Keratinocyte (primary cell): ENCODE measurements at regions not wholly inside any gene's neighbourhood (a gene's known extent, or its start where the extent isn't known, plus 50 kb on each side); places are given as distances from the start of the nearest gene placed in this dataset.

Experiments
- DNase-seq: peaks from one replicate; pipeline ENCODE4 v3.0.0-alpha.2; 2011; ENCODE audit warnings: low read depth, missing footprints, low spot score
- FAIRE-seq: peaks from 2 replicates; lab custom pipeline; 2011; peaks lifted over from hg19 to GRCh38; lab: Jason Lieb, UNC
- H2AFZ ChIP-seq: 2 replicates; pipeline ENCODE4 v1.6.0; 2012; ENCODE audit warnings: low read length, control low read depth, inconsistent platforms; ENCODE audit not compliant: control insufficient read depth
- H3K27ac ChIP-seq: 2 replicates; pipeline ENCODE4 v1.5.1; 2011; ENCODE audit warnings: low read length; ENCODE audit not compliant: control insufficient read depth, insufficient read depth
- H3K27me3 ChIP-seq: 3 replicates; pipeline ENCODE4 v1.6.0; 2011; ENCODE audit warnings: low read length; ENCODE audit not compliant: control insufficient read depth, insufficient read depth; ENCODE audit errors: extremely low read depth
- H3K36me3 ChIP-seq, 2 experiments: 2 replicates in 1 of 2; 3 replicates in 1 of 2; pipeline ENCODE4 v1.5.1; 2011; ENCODE audit warnings: low read length in 2 of 2, mild to moderate bottlenecking in 1 of 2; ENCODE audit not compliant: control insufficient read depth in 2 of 2, insufficient read depth in 2 of 2; ENCODE audit errors: extremely low read depth in 1 of 2
- H3K4me1 ChIP-seq: 3 replicates; pipeline ENCODE4 v1.5.1; 2011; ENCODE audit warnings: low read length; ENCODE audit not compliant: control insufficient read depth, insufficient read depth; ENCODE audit errors: extremely low read depth
- H3K4me2 ChIP-seq: 3 replicates; pipeline ENCODE4 v1.6.0; 2011; ENCODE audit warnings: low read depth, low read length; ENCODE audit not compliant: control insufficient read depth, insufficient read depth; ENCODE audit errors: extremely low read depth
- H3K4me3 ChIP-seq, 3 experiments: fragments of 200-600 bp in 1 of 3; sonication (generic) in 1 of 3; 2 replicates in 2 of 3; 3 replicates in 1 of 3; pipeline ENCODE4 v1.5.1; 2011 to 2016; ENCODE audit warnings: low read length in 3 of 3, mild to moderate bottlenecking in 3 of 3, control low read depth in 2 of 3, inconsistent platforms in 1 of 3, low read depth in 1 of 3, mixed read lengths in 1 of 3, mixed run types in 1 of 3, moderate library complexity in 1 of 3; ENCODE audit not compliant: control insufficient read depth in 2 of 3, insufficient read depth in 2 of 3; ENCODE audit errors: extremely low read depth in 1 of 3
- H3K79me2 ChIP-seq: 2 replicates; pipeline ENCODE4 v1.6.0; 2012; ENCODE audit warnings: low read length; ENCODE audit not compliant: control insufficient read depth, insufficient read depth
- H3K9ac ChIP-seq: 3 replicates; pipeline ENCODE4 v1.6.0; 2011; ENCODE audit warnings: low read length; ENCODE audit not compliant: control insufficient read depth, insufficient read depth; ENCODE audit errors: extremely low read depth
- H3K9me1 ChIP-seq: 3 replicates; pipeline ENCODE4 v1.6.0; 2011; ENCODE audit warnings: low read length; ENCODE audit not compliant: control insufficient read depth, insufficient read depth; ENCODE audit errors: extremely low read depth
- H3K9me3 ChIP-seq: 2 replicates; pipeline ENCODE4 v1.5.1; 2012; ENCODE audit warnings: low read depth, low read length; ENCODE audit not compliant: control insufficient read depth
- H4K20me1 ChIP-seq: 3 replicates; pipeline ENCODE4 v1.6.0; 2011; ENCODE audit warnings: low read length; ENCODE audit not compliant: control insufficient read depth, insufficient read depth; ENCODE audit errors: extremely low read depth
- EZH2 ChIP-seq: IDR thresholded peaks from one replicate; pipeline ENCODE4 v1.6.1; 2012; ENCODE audit warnings: inconsistent platforms, mild to moderate bottlenecking, low read length, moderate library complexity
- dilution Hi-C: fragments of 300-500 bp; cut with MboI; formaldehyde crosslinking; loops from one replicate; pipeline ENCODE4 v1.7.0; 2020; ENCODE audit warnings: low sequenced_read_pairs; ENCODE audit not compliant: extremely low pct_ligation_motif_present
- TF ChIP-seq, protein P1 (sequence below), 3 experiments: IDR thresholded peaks in 1 of 3; conservative IDR thresholded peaks in 1 of 3; optimal IDR thresholded peaks in 1 of 3; 2 replicates in 2 of 3; 3 replicates in 1 of 3; pipeline versions ENCODE3 to v1.5.1; 2011; ENCODE audit warnings: low read length in 3 of 3, mild to moderate bottlenecking in 3 of 3, moderate library complexity in 2 of 3, control low read depth in 1 of 3, inconsistent platforms in 1 of 3; ENCODE audit not compliant: insufficient read depth in 2 of 3; ENCODE audit errors: extremely low read depth in 1 of 3

DNA sequence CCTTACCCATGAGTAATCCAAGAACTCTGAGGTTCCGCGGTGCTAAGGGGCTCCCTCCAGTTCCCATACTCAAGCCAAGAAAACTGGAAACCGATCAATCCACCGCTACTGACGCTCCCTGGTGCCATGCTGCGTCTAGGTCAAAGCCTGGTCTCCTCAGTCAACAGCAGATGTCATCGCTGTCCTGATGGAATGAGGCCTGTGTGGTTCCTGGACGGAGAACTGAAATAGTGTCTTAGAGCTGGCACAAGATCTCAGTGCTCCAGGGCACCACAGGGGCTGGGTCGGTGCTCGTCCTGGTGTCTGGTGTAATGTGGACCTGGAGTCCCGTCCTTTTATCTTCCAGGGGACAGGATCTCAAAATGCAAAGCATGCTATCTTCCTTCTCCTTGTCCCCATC, 373.9 kb upstream of the CFAP20DC start:
- Histone ChIP-seq H2AFZ (no peak overlapping the region), H3K4me1 (peaks cover 39% of the 10 kb centered on the region), H4K20me1 (no peaks in the 10 kb centered on the region), H3K4me3 (no peak overlapping the region), H3K79me2 (no peaks in the 10 kb centered on the region), H3K27me3 (peaks cover 3% of the 10 kb centered on the region), H3K9me1 (no peaks in the 10 kb centered on the region), H3K9ac (no peak overlapping the region), H3K27ac (no peak overlapping the region), H3K9me3 (no peaks in the 10 kb centered on the region), H3K36me3 (no peaks in the 10 kb centered on the region), H3K4me2 (no peak overlapping the region)
- DNase-seq = no peak
- TF ChIP-seq, protein P1, sequence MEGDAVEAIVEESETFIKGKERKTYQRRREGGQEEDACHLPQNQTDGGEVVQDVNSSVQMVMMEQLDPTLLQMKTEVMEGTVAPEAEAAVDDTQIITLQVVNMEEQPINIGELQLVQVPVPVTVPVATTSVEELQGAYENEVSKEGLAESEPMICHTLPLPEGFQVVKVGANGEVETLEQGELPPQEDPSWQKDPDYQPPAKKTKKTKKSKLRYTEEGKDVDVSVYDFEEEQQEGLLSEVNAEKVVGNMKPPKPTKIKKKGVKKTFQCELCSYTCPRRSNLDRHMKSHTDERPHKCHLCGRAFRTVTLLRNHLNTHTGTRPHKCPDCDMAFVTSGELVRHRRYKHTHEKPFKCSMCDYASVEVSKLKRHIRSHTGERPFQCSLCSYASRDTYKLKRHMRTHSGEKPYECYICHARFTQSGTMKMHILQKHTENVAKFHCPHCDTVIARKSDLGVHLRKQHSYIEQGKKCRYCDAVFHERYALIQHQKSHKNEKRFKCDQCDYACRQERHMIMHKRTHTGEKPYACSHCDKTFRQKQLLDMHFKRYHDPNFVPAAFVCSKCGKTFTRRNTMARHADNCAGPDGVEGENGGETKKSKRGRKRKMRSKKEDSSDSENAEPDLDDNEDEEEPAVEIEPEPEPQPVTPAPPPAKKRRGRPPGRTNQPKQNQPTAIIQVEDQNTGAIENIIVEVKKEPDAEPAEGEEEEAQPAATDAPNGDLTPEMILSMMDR (optimal IDR thresholded peaks at IDR 0.05 in 1 of 3, IDR thresholded peaks at IDR 0.05 in 1 of 3, conservative IDR thresholded peaks at IDR 0.05 in 1 of 3; ENCODE audit: extremely low read depth in 1 of 3, insufficient read depth in 2 of 3, low read length in 3 of 3) = peak in 1 of 3 experiments; percentile 25
- no peak for TF ChIP-seq EZH2
- dilution Hi-C loops = no loop called here
- no peak for FAIRE-seq

DNA sequence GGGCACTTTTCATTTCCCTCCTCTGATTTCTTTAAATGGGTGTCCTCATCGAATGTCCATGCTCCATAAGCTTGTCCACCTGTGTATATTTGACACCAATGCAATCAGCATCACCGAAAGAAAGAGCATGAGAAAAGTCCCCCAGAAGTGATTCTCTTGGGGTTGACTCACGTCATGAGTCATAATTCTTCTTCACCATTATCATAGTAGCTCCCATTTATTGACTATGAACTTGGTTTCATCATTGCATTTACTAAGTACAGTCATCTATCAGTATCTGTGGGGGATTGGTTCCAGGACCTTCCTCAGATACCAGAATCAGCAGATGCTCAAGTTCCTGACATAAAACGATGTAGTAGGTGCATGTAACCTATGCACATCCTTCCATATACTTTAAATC, 372.5 kb upstream of the CFAP20DC start:
- Histone ChIP-seq H3K36me3 (no peaks in the 10 kb centered on the region), H3K27ac (no peak overlapping the region), H3K4me1 (peaks cover 32% of the 10 kb centered on the region), H4K20me1 (no peaks in the 10 kb centered on the region), H3K27me3 (peaks cover 8% of the 10 kb centered on the region), H3K4me3 (no peak overlapping the region), H3K4me2 (no peak overlapping the region), H3K9me3 (no peaks in the 10 kb centered on the region), H3K9me1 (no peaks in the 10 kb centered on the region), H3K79me2 (no peaks in the 10 kb centered on the region), H2AFZ (no peak overlapping the region), H3K9ac (no peak overlapping the region)
- FAIRE-seq (peak; percentile 48), DNase-seq (peak; percentile 28)
- dilution Hi-C loops = no loop called here
- no peak for TF ChIP-seq EZH2
- TF ChIP-seq, protein P1 (optimal IDR thresholded peaks at IDR 0.05 in 1 of 3, IDR thresholded peaks at IDR 0.05 in 1 of 3, conservative IDR thresholded peaks at IDR 0.05 in 1 of 3; ENCODE audit: extremely low read depth in 1 of 3, insufficient read depth in 2 of 3, low read length in 3 of 3) = no peak
